GM19463 (cell line): ENCODE measurements at regions not wholly inside any gene's neighbourhood (a gene's known extent, or its start where the extent isn't known, plus 50 kb on each side); places are given as distances from the start of the nearest gene placed in this dataset.

ENCODE experiments used
- ATAC-seq: cut with Tn5 transposase; IDR thresholded peaks from one replicate; pipeline ENCODE4 v1.9.1; 2021; ENCODE audit warnings: mild to moderate bottlenecking, moderate library complexity; ENCODE audit not compliant: unreplicated experiment

GRCh38 chr12:85352016-85352415 is 72.0 kb downstream of the ALX1 start:
- no peak for ATAC-seq

- no peak for ATAC-seq
Observed at GRCh38 chr12:85356596-85357385, 76.8 kb downstream of the ALX1 start.

GRCh38 chr12:85357609-85358008 is 77.6 kb downstream of the ALX1 start:
- ATAC-seq: no peak

- ATAC-seq: no peak
Observed at GRCh38 chr12:85358715-85359114, 78.7 kb downstream of the ALX1 start.

GRCh38 chr12:85363382-85364190 is 83.6 kb downstream of the ALX1 start:
- no peak for ATAC-seq

- ATAC-seq: no peak
Observed at GRCh38 chr12:85367936-85368335, 87.9 kb downstream of the ALX1 start.

- no peak for ATAC-seq
Observed at GRCh38 chr12:85369365-85370154, 89.5 kb downstream of the ALX1 start.

GRCh38 chr12:85373045-85373444 is 93.0 kb downstream of the ALX1 start:
- no peak for ATAC-seq

GRCh38 chr12:85374981-85375380 is 95.0 kb downstream of the ALX1 start:
- ATAC-seq: no peak

- ATAC-seq: no peak
Observed at GRCh38 chr12:85385406-85385805, 105.4 kb downstream of the ALX1 start.

- no peak for ATAC-seq
Observed at GRCh38 chr12:85390266-85390665, 110.2 kb downstream of the ALX1 start.

- ATAC-seq: no peak
Observed at GRCh38 chr12:85392508-85392907, 112.5 kb downstream of the ALX1 start.

- ATAC-seq: no peak
Observed at GRCh38 chr12:85393606-85394005, 113.6 kb downstream of the ALX1 start.

GRCh38 chr12:85394065-85394464 is 114.0 kb downstream of the ALX1 start:
- ATAC-seq: no peak

GRCh38 chr12:85394809-85395208 is 114.8 kb downstream of the ALX1 start:
- ATAC-seq: no peak

GRCh38 chr12:85405262-85405661 is 125.2 kb downstream of the ALX1 start:
- ATAC-seq: no peak

GRCh38 chr12:85405781-85406522 is 125.9 kb downstream of the ALX1 start:
- no peak for ATAC-seq

GRCh38 chr12:85413266-85413665 is 133.2 kb downstream of the ALX1 start:
- ATAC-seq: no peak

- no peak for ATAC-seq
Observed at GRCh38 chr12:85422762-85423161, 142.7 kb downstream of the ALX1 start.

GRCh38 chr12:85423947-85424346 is 143.9 kb downstream of the ALX1 start:
- peak; percentile 64 for ATAC-seq
